B cell (primary cell): ENCODE measurements at regions not wholly inside any gene's neighbourhood (a gene's known extent, or its start where the extent isn't known, plus 50 kb on each side); places are given as distances from the start of the nearest gene placed in this dataset.

ENCODE experiments used
- CTCF ChIP-seq: fragments of 200-600 bp; IDR thresholded peaks from one replicate; pipeline ENCODE4 v1.8.0; 2022; ENCODE audit warnings: antibody characterized with exemption, mild to moderate bottlenecking
- EZH2 ChIP-seq: IDR thresholded peaks from 2 replicates; pipeline ENCODE4 v1.6.1; 2012; ENCODE audit warnings: borderline replicate concordance, low read depth, mild to moderate bottlenecking, moderate library complexity, low read length; ENCODE audit not compliant: insufficient read depth, poor library complexity, severe bottlenecking

DNA sequence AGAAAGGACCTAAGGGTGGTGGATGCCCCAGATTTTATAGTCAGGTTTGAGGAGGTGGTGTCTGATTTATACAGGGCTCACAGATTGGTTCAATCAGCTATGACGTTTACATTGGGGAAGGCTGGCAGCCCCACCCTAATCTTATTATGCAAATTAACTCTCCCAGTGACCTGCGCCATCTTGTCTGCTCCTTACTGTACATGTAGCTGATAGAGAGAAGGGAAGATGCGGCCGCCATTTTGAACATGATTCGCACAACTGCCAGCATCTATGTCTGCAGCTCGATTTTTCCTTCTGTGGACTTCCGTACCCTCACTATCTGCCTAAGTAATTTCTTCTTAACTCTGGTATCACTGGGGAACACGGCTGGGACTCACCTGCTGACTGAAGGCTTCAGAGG, 619.0 kb upstream of the DPP6 start:
- TF ChIP-seq CTCF: no peak
- TF ChIP-seq EZH2: no peak
